ENCODE measurements at regions not wholly inside any gene's neighbourhood (a gene's known extent, or its start where the extent isn't known, plus 50 kb on each side); places are given as distances from the start of the nearest gene placed in this dataset.

DNA sequence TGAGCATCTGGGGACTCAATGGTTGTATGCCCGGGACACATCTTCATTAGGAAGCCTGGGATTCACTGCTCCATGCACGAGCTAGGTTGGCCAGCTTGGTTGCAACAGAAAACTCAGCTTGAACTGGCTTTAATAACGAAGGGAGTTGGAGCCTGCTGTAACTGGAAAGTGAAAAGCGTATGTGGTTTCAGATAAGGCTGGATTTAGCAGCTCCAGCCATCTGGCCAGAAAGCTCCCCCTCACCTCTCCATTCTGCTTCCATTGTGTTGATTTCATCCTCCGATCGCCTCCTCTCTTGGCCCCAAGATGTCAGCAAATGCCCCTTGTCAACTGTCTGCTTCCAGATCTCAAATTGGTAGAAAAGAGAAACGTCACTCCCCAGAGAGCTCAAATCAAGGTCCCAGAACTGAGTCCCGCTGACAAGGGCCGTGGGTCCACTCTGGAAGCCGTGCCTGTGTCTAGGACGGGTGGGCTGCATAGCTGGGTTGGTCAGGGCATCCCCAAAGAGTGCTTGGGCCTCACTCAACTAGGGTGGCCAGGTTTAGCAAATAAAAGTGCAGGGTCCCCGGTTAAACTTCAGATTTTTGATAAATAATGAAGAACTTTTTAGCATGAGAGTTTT lies 117.0 kb upstream of the PMEPA1 start:
- TF ChIP-seq CTCF (conservative IDR thresholded peaks at IDR 0.05): no peak
- TF ChIP-seq ZFX (IDR thresholded peaks at IDR 0.05): no peak
